ENCODE measurements at regions not wholly inside any gene's neighbourhood (a gene's known extent, or its start where the extent isn't known, plus 50 kb on each side); places are given as distances from the start of the nearest gene placed in this dataset.

GRCh38 chr11:134951305-134951700, 539.3 kb upstream of the B3GAT1 start:
- Histone ChIP-seq H3K79me2 (ENCODE audit: control insufficient read depth, insufficient read depth, low read length) (no peaks in the 10 kb centered on the region), H4K20me1 (ENCODE audit: control insufficient read depth, insufficient read depth, low read length, poor library complexity, severe bottlenecking) (no peaks in the 10 kb centered on the region), H2AFZ (ENCODE audit: insufficient read depth, low read depth, low read length, poor library complexity, severe bottlenecking) (no peak overlapping the region), H3K4me1 (ENCODE audit: control insufficient read depth in 2 of 2, insufficient read depth in 2 of 2, low read length in 2 of 2) (no peaks in the 10 kb centered on the region), H3K36me3 (replicated peaks in 1 of 2; ENCODE audit: control extremely low read depth in 1 of 2, control insufficient read depth in 1 of 2, extremely low read depth in 1 of 2, insufficient read depth in 2 of 2, low read length in 1 of 2) (no peaks in the 10 kb centered on the region), H3K27me3 (replicated peaks in 1 of 4; ENCODE audit: control extremely low read depth in 1 of 4, control insufficient read depth in 3 of 4, insufficient read depth in 4 of 4, low read length in 3 of 4) (no peaks in the 10 kb centered on the region), H3K4me2 (replicated peaks; ENCODE audit: low read depth, low read length, poor library complexity, severe bottlenecking) (no peak overlapping the region), H3K4me3 (ENCODE audit: control extremely low read depth in 1 of 5, extremely low read depth in 1 of 5, insufficient read depth in 1 of 5, low read depth in 2 of 5, low read length in 4 of 5) (no peak overlapping the region), H3K27ac (ENCODE audit: low read length in 2 of 2) (no peak overlapping the region), H3K9me3 (ENCODE audit: control extremely low read depth in 1 of 3, control insufficient read depth in 2 of 3, insufficient read depth in 1 of 3, low read length in 2 of 3) (no peaks in the 10 kb centered on the region), H3K9ac (ENCODE audit: low read length) (no peak overlapping the region)
- POLR2A ChIA-PET: no interaction called here
- Mint-ChIP-seq H3K27me3 (peaks cover 5% of the 10 kb centered on the region), H3K9me3 (ENCODE audit: insufficient read depth) (no peaks in the 10 kb centered on the region), H3K4me1 (no peaks in the 10 kb centered on the region), H3K27ac (no peak overlapping the region), H3K4me3 (no peak overlapping the region)
- WGBS (ENCODE audit: insufficient coverage): 94% methylated on average over 4 of the region's 6 CpGs
- intact Hi-C loops (cut with micrococcal nuclease): no loop called here
- CTCF ChIA-PET: no interaction called here
- no peak for ATAC-seq (ENCODE audit: low read depth)
- TF ChIP-seq EZH2 (IDR thresholded peaks at IDR 0.05; ENCODE audit: borderline replicate concordance, insufficient read depth, low read depth, low read length, poor library complexity, severe bottlenecking) (no peak), CTCF (IDR thresholded peaks at IDR 0.05) (no peak)
- no peak for DNase-seq

GRCh38 chr11:134950692-134951304, 538.8 kb upstream of the B3GAT1 start:
- H3K27me3 Mint-ChIP-seq: peaks cover 5% of the 10 kb centered on the region
- Histone ChIP-seq H2AFZ (ENCODE audit: insufficient read depth, low read depth, low read length, poor library complexity, severe bottlenecking) (no peak overlapping the region), H3K4me1 (ENCODE audit: control insufficient read depth in 2 of 2, insufficient read depth in 2 of 2, low read length in 2 of 2) (no peaks in the 10 kb centered on the region), H3K36me3 (replicated peaks in 1 of 2; ENCODE audit: control extremely low read depth in 1 of 2, control insufficient read depth in 1 of 2, extremely low read depth in 1 of 2, insufficient read depth in 2 of 2, low read length in 1 of 2) (no peaks in the 10 kb centered on the region), H3K79me2 (ENCODE audit: control insufficient read depth, insufficient read depth, low read length) (no peaks in the 10 kb centered on the region), H3K27me3 (replicated peaks in 1 of 4; ENCODE audit: control extremely low read depth in 1 of 4, control insufficient read depth in 3 of 4, insufficient read depth in 4 of 4, low read length in 3 of 4) (no peaks in the 10 kb centered on the region), H3K27ac (ENCODE audit: low read length in 2 of 2) (no peak overlapping the region), H3K9me3 (ENCODE audit: control extremely low read depth in 1 of 3, control insufficient read depth in 2 of 3, insufficient read depth in 1 of 3, low read length in 2 of 3) (no peaks in the 10 kb centered on the region), H3K9ac (ENCODE audit: low read length) (no peak overlapping the region), H4K20me1 (ENCODE audit: control insufficient read depth, insufficient read depth, low read length, poor library complexity, severe bottlenecking) (no peaks in the 10 kb centered on the region), H3K4me2 (replicated peaks; ENCODE audit: low read depth, low read length, poor library complexity, severe bottlenecking) (no peak overlapping the region), H3K4me3 (ENCODE audit: control extremely low read depth in 1 of 5, extremely low read depth in 1 of 5, insufficient read depth in 1 of 5, low read depth in 2 of 5, low read length in 4 of 5) (no peak overlapping the region)
- DNase-seq: no peak
- no peak overlapping the region for H3K27ac Mint-ChIP-seq
- intact Hi-C loops (cut with micrococcal nuclease): no loop called here
- no peaks in the 10 kb centered on the region for H3K9me3 Mint-ChIP-seq (ENCODE audit: insufficient read depth)
- ATAC-seq (ENCODE audit: low read depth): no peak
- no peak overlapping the region for H3K4me3 Mint-ChIP-seq
- no peaks in the 10 kb centered on the region for H3K4me1 Mint-ChIP-seq
- ChIA-PET CTCF (no interaction called here), POLR2A (no interaction called here)
- 92% methylated on average over 7 of the region's 8 CpGs for WGBS (ENCODE audit: insufficient coverage)
- TF ChIP-seq EZH2 (IDR thresholded peaks at IDR 0.05; ENCODE audit: borderline replicate concordance, insufficient read depth, low read depth, low read length, poor library complexity, severe bottlenecking) (no peak), CTCF (IDR thresholded peaks at IDR 0.05) (no peak)
